ENCODE measurements at regions not wholly inside any gene's neighbourhood (a gene's known extent, or its start where the extent isn't known, plus 50 kb on each side); places are given as distances from the start of the nearest gene placed in this dataset.

DNA sequence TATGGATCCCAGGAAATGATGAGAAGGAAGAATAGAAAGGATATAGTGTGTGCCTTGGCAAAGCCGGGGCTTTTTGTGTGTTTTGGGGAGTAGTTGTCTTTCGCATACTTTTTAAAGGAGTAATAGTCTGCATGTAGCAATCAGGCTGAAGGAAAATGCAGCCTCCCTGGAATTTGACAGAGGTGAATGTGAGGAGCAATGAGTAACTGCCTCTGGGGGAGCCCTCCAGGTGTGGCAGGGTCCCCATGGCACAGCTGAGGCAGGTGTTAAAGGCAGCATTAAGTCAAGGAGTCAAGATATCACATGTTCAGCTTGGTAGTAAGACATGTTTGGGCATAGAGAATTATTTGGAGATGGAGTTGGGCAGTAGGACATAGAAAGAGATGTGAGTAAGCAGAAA lies 203.1 kb downstream of the C6orf118 start:
- H3K9me3 Mint-ChIP-seq (ENCODE audit: low read depth) = peaks cover 7% of the 10 kb centered on the region
- H3K27ac Mint-ChIP-seq (ENCODE audit: unreplicated experiment) = no peak overlapping the region
- TF ChIP-seq, protein P1, sequence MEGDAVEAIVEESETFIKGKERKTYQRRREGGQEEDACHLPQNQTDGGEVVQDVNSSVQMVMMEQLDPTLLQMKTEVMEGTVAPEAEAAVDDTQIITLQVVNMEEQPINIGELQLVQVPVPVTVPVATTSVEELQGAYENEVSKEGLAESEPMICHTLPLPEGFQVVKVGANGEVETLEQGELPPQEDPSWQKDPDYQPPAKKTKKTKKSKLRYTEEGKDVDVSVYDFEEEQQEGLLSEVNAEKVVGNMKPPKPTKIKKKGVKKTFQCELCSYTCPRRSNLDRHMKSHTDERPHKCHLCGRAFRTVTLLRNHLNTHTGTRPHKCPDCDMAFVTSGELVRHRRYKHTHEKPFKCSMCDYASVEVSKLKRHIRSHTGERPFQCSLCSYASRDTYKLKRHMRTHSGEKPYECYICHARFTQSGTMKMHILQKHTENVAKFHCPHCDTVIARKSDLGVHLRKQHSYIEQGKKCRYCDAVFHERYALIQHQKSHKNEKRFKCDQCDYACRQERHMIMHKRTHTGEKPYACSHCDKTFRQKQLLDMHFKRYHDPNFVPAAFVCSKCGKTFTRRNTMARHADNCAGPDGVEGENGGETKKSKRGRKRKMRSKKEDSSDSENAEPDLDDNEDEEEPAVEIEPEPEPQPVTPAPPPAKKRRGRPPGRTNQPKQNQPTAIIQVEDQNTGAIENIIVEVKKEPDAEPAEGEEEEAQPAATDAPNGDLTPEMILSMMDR (IDR thresholded peaks at IDR 0.05) = no peak
- H3K27me3 Mint-ChIP-seq (ENCODE audit: low read depth) = no peaks in the 10 kb centered on the region
- no peaks in the 10 kb centered on the region for H3K4me1 Mint-ChIP-seq (ENCODE audit: low read depth)
- H3K4me3 Mint-ChIP-seq (ENCODE audit: unreplicated experiment) = no peak overlapping the region
- DNase-seq (ENCODE audit: low spot score) = no peak
- no peaks in the 10 kb centered on the region for H3K36me3 Mint-ChIP-seq (ENCODE audit: low read depth)

DNA sequence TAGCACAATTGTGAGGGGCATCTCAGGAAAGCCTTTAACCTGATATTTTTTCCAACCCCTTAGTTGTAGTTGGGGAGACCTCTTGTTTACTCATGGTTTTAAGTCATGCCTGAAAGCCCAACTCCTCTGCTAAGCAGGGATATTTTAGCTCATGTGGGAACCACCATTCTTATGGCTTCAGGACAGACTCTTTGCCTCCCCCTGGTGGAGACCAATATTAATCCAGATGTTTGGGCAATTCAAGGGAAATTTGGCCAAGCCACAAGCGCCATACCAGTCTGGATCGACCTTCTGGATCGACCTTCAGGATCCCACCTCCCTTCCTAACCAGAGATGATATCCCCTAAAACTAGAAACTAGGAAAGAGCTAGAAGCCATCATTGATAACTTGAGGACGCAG lies 211.2 kb downstream of the C6orf118 start:
- Mint-ChIP-seq H3K9me3 (ENCODE audit: low read depth) (peaks cover 12% of the 10 kb centered on the region), H3K27me3 (ENCODE audit: low read depth) (no peaks in the 10 kb centered on the region)
- TF ChIP-seq, protein P1 (IDR thresholded peaks at IDR 0.05) = peak; percentile 56

DNA sequence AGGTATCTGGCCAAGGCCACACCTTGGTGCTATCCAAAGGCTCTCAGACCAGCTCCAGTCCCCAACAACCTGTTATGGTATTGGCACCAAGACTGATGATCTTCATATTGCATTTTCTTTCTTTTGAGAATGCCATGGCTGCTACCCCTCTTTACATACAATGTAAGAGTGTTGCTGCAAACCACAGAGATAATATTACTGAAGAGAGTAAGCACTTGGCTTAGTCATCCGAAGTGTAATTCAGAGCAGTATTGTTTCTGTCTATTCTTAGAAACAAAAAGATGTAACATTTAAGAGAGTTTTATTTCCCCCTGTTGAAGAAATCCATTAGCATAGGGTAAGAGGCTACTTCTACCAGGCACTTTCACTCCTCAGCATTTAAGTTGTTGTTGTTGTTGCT lies 212.5 kb downstream of the C6orf118 start:
- TF ChIP-seq, protein P1 (IDR thresholded peaks at IDR 0.05) = no peak
- Mint-ChIP-seq H3K27me3 (ENCODE audit: low read depth) (no peaks in the 10 kb centered on the region), H3K36me3 (ENCODE audit: low read depth) (no peaks in the 10 kb centered on the region), H3K4me3 (ENCODE audit: unreplicated experiment) (no peak overlapping the region), H3K9me3 (ENCODE audit: low read depth) (peaks cover 11% of the 10 kb centered on the region), H3K4me1 (ENCODE audit: low read depth) (no peaks in the 10 kb centered on the region), H3K27ac (ENCODE audit: unreplicated experiment) (no peak overlapping the region)
- no peak for DNase-seq (ENCODE audit: low spot score)

More for the DNA sequence above, 211.2 kb downstream of the C6orf118 start:
- H3K27ac Mint-ChIP-seq (ENCODE audit: unreplicated experiment) = no peak overlapping the region
- H3K4me3 Mint-ChIP-seq (ENCODE audit: unreplicated experiment) = no peak overlapping the region
- H3K4me1 Mint-ChIP-seq (ENCODE audit: low read depth) = no peaks in the 10 kb centered on the region
- no peak for DNase-seq (ENCODE audit: low spot score)
- no peaks in the 10 kb centered on the region for H3K36me3 Mint-ChIP-seq (ENCODE audit: low read depth)

DNA sequence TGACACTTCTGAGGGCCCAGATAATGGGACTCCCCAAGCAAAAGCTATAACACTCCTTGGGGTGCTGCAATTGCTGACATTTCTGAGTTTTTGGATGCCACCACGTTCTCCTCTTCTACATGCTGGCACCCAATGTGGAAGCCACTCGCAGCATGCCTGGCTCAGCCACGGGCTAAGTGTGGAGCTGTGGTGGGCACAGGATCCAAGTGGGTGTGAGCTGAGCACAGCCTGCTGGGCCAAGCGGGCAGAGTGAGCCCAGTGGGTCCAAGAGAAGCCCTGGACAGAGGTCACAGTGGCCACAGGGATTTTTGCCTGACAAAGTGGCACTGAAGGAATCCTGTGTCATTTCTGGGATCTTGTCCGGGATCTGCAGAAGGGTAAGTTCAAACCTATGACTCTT lies 213.2 kb downstream of the C6orf118 start:
- Mint-ChIP-seq H3K9me3 (ENCODE audit: low read depth) (peaks cover 5% of the 10 kb centered on the region), H3K4me3 (ENCODE audit: unreplicated experiment) (no peak overlapping the region), H3K27me3 (ENCODE audit: low read depth) (no peaks in the 10 kb centered on the region), H3K36me3 (ENCODE audit: low read depth) (no peaks in the 10 kb centered on the region), H3K27ac (ENCODE audit: unreplicated experiment) (no peak overlapping the region), H3K4me1 (ENCODE audit: low read depth) (no peaks in the 10 kb centered on the region)
- DNase-seq (ENCODE audit: low spot score) = no peak
- TF ChIP-seq, protein P1 (IDR thresholded peaks at IDR 0.05) = no peak

DNA sequence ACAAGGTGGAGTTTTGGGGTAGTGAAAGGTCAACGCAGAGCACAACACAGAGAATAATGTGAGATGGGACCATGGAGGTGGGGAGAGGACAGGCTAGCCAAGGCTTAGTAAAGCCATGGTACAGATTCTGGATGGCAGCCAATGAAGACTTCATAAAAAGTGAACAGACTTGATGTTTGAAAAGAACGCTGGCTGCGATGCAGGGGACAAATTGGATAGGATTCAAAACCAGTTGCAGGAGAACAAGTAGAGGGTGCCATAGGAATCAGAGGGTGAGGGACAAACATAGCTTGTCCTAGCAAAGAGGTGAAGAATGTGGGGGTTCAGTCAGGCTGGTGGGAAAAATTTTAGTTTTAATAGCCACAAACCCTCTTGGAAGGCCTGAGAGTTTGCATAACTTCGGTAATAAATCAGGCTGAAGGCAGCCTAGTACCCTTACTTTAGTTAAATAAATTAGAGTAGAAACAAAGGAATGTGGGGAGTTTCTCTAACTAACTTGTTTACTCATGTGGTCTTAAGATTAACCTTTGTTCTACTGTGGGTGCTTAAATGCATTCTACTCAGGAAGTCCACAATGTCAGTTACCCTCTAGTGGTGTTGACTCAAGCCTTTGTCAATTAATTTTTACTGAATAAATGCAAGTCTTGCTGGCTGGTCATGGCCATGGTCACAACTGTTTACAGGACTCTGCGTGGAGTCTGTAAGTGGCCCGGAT lies 216.4 kb downstream of the C6orf118 start:
- Mint-ChIP-seq H3K4me1 (ENCODE audit: low read depth) (no peaks in the 10 kb centered on the region), H3K9me3 (ENCODE audit: low read depth) (peaks cover 4% of the 10 kb centered on the region), H3K27ac (ENCODE audit: unreplicated experiment) (no peak overlapping the region), H3K4me3 (ENCODE audit: unreplicated experiment) (no peak overlapping the region), H3K27me3 (ENCODE audit: low read depth) (no peaks in the 10 kb centered on the region), H3K36me3 (ENCODE audit: low read depth) (no peaks in the 10 kb centered on the region)
- DNase-seq (ENCODE audit: low spot score) = no peak
- TF ChIP-seq, protein P1 (IDR thresholded peaks at IDR 0.05) = no peak
